GM13977 (cell line): ENCODE measurements at regions not wholly inside any gene's neighbourhood (a gene's known extent, or its start where the extent isn't known, plus 50 kb on each side); places are given as distances from the start of the nearest gene placed in this dataset.

ENCODE experiments used
- DNase-seq: peaks from one replicate; pipeline ENCODE4 v3.0.0; 2012; ENCODE audit warnings: low spot score
- CTCF ChIP-seq: IDR thresholded peaks from 2 replicates; pipeline ENCODE4 v1.5.1; 2012; ENCODE audit warnings: mild to moderate bottlenecking, control low read depth; ENCODE audit not compliant: insufficient read depth; ENCODE audit errors: extremely low read depth, missing control alignments
- in situ Hi-C: fragments of 300-500 bp; cut with MboI; formaldehyde crosslinking; loops from one replicate; pipeline ENCODE4 v1.12.0; 2022; ENCODE audit warnings: low sequenced_read_pairs, low pct_unique_long_range_greater_than_20kb, mixed read lengths, inconsistent platforms; ENCODE audit not compliant: unreplicated experiment

- no peak for TF ChIP-seq CTCF
- in situ Hi-C loops = no loop called here
- no peak for DNase-seq
Measured at GRCh38 chr2:239485622-239486021, 84.8 kb upstream of the HDAC4 start.

- in situ Hi-C loops = no loop called here
- no peak for DNase-seq
- TF ChIP-seq CTCF = no peak
Measured at GRCh38 chr2:239484571-239485355, 83.9 kb upstream of the HDAC4 start.

GRCh38 chr2:239482778-239483712, 82.2 kb upstream of the HDAC4 start:
- no peak for DNase-seq
- in situ Hi-C loops = no loop called here
- no peak for TF ChIP-seq CTCF

- in situ Hi-C loops = no loop called here
- no peak for DNase-seq
- no peak for TF ChIP-seq CTCF
Measured at GRCh38 chr2:239479471-239479870, 78.7 kb upstream of the HDAC4 start.

GRCh38 chr2:239477591-239477990, 76.8 kb upstream of the HDAC4 start:
- DNase-seq = no peak
- TF ChIP-seq CTCF = no peak
- in situ Hi-C loops = no loop called here

GRCh38 chr2:239476757-239477585, 76.2 kb upstream of the HDAC4 start:
- in situ Hi-C loops = no loop called here
- DNase-seq = no peak
- TF ChIP-seq CTCF = no peak
